ENCODE measurements at regions not wholly inside any gene's neighbourhood (a gene's known extent, or its start where the extent isn't known, plus 50 kb on each side); places are given as distances from the start of the nearest gene placed in this dataset.

DNA sequence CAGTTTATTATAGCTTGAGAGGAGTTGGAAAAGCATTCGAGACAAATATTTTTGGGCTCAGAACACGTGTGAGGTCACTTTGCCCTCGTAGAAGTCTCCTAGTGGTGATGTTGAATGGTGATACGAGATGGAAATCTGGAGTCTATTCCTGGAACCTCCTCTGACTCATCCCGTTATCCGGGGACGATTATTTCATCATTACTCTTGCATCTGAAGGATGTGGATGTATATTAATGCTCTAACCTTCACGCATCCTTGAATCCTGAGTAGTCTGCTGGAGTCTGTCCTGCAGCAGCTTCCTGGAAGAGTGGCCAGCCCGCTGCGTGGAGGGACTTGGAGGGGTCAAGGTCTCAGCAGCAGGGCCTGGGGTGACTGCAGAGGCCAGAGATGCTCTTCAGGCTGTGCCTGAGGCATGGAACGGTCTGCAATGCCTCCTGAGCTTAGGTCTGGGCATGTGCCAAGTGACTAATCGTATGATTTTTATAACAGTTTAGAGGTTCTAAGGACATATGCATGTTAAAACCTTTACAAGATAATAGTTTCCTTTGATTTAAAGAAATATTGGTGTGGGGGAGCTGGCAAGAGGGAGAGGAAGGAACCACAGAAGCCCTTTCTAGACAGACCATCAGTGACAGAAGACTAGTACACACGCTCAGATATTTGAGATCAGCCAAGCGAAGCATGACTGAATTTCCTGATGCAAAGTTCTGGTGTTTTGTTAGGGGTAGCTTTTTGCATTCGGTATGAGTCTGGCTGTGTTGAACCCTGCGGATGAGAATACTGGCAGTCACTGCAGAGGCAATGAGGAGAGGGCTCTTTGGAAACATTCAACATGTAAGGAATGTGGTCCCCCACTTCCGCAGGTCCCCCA is 400.2 kb downstream of the QKI start:
- TF ChIP-seq, protein P1, sequence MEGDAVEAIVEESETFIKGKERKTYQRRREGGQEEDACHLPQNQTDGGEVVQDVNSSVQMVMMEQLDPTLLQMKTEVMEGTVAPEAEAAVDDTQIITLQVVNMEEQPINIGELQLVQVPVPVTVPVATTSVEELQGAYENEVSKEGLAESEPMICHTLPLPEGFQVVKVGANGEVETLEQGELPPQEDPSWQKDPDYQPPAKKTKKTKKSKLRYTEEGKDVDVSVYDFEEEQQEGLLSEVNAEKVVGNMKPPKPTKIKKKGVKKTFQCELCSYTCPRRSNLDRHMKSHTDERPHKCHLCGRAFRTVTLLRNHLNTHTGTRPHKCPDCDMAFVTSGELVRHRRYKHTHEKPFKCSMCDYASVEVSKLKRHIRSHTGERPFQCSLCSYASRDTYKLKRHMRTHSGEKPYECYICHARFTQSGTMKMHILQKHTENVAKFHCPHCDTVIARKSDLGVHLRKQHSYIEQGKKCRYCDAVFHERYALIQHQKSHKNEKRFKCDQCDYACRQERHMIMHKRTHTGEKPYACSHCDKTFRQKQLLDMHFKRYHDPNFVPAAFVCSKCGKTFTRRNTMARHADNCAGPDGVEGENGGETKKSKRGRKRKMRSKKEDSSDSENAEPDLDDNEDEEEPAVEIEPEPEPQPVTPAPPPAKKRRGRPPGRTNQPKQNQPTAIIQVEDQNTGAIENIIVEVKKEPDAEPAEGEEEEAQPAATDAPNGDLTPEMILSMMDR (IDR thresholded peaks at IDR 0.05) = peak; percentile 40
- DNase-seq (ENCODE audit: low spot score) = no peak
- H3K4me3 Mint-ChIP-seq (ENCODE audit: unreplicated experiment) = no peak overlapping the region
- H3K27ac Mint-ChIP-seq (ENCODE audit: unreplicated experiment) = peak overlapping the region; percentile 73
- no peaks in the 10 kb centered on the region for H3K27me3 Mint-ChIP-seq (ENCODE audit: low read depth)
- peaks cover 13% of the 10 kb centered on the region for H3K4me1 Mint-ChIP-seq (ENCODE audit: low read depth)
- no peaks in the 10 kb centered on the region for H3K36me3 Mint-ChIP-seq (ENCODE audit: low read depth)
- peaks cover 4% of the 10 kb centered on the region for H3K9me3 Mint-ChIP-seq (ENCODE audit: low read depth)

DNA sequence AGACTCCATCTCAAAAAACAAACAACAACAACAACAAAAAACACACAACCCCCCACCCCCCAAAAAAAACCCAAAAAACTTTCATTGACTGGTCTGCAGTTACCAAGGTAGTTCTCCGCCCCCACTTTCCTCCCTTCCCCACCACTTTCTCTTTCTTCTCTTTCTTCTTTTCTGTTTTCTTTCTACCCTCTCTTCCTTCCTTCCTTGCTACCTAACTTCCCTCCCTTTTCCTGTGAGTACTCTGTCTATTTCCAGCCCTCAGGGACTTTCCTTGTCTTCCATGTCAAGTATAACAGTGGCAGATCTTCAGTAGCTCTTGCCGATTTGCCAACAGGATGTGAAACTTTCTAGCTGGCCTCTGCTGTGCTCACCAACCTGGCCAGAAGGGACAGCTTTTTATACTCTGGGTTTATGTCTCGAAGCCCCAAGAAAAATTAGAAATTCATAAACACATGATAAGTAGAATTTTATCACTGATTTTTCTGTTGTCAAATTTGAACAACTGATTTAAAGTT is 399.5 kb downstream of the QKI start:
- Mint-ChIP-seq H3K9me3 (ENCODE audit: low read depth) (peaks cover 4% of the 10 kb centered on the region), H3K27me3 (ENCODE audit: low read depth) (no peaks in the 10 kb centered on the region), H3K27ac (ENCODE audit: unreplicated experiment) (peak overlapping the region; percentile 27), H3K4me3 (ENCODE audit: unreplicated experiment) (no peak overlapping the region), H3K4me1 (ENCODE audit: low read depth) (peaks cover 13% of the 10 kb centered on the region), H3K36me3 (ENCODE audit: low read depth) (no peaks in the 10 kb centered on the region)
- no peak for DNase-seq (ENCODE audit: low spot score)
- TF ChIP-seq, protein P1 (IDR thresholded peaks at IDR 0.05) = no peak

DNA sequence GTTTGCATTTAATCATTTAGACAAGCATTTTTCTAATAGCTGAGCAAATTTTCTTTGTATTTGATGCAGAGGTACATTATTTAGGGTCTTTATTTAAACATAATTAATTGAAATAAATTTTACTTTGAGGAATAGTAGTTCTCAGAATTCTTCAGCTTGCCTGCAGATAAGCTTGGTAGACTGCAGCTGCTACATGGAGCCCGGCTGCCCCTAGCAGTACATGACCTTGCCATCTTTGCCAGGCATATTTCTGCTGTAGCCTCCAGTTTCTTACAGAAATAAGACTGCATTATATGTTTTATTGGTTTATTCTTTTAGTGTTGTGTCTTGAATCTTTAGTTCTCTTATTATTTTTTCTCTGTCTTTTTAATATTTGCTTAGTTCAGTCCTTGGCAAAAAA is 396.8 kb downstream of the QKI start:
- H3K9me3 Mint-ChIP-seq (ENCODE audit: low read depth) = no peaks in the 10 kb centered on the region

DNA sequence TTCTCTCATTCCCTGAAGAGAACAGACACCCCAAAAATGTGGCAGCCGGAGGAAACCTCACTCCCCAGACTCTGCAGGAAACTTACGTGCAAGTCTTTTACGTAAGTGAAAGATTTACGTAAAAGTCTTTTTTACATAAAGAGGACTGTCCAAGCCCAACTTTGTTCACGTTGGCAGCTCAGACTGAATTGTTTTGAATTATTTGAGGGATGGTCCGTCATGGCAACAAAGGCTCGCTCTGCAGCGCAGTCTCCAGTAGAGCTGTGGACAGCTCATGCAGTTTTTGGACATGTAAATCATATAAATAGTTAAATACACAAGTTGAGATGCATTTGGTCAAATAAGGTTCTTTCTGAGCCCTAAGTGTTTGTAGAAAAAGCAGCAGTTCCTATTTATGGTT is 394.8 kb downstream of the QKI start:
- H3K4me3 Mint-ChIP-seq (ENCODE audit: unreplicated experiment) = no peak overlapping the region
- no peak overlapping the region for H3K27ac Mint-ChIP-seq (ENCODE audit: unreplicated experiment)
- no peak for DNase-seq (ENCODE audit: low spot score)
- H3K27me3 Mint-ChIP-seq (ENCODE audit: low read depth) = no peaks in the 10 kb centered on the region
- no peaks in the 10 kb centered on the region for H3K9me3 Mint-ChIP-seq (ENCODE audit: low read depth)
- H3K36me3 Mint-ChIP-seq (ENCODE audit: low read depth) = no peaks in the 10 kb centered on the region
- TF ChIP-seq, protein P1 (IDR thresholded peaks at IDR 0.05) = no peak
- peaks cover 5% of the 10 kb centered on the region for H3K4me1 Mint-ChIP-seq (ENCODE audit: low read depth)

More for the DNA sequence above, 396.8 kb downstream of the QKI start:
- H3K27me3 Mint-ChIP-seq (ENCODE audit: low read depth) = no peaks in the 10 kb centered on the region
- H3K4me3 Mint-ChIP-seq (ENCODE audit: unreplicated experiment) = no peak overlapping the region
- DNase-seq (ENCODE audit: low spot score) = no peak
- TF ChIP-seq, protein P1 (IDR thresholded peaks at IDR 0.05) = no peak
- H3K4me1 Mint-ChIP-seq (ENCODE audit: low read depth) = peaks cover 13% of the 10 kb centered on the region
- no peaks in the 10 kb centered on the region for H3K36me3 Mint-ChIP-seq (ENCODE audit: low read depth)
- H3K27ac Mint-ChIP-seq (ENCODE audit: unreplicated experiment) = no peak overlapping the region

DNA sequence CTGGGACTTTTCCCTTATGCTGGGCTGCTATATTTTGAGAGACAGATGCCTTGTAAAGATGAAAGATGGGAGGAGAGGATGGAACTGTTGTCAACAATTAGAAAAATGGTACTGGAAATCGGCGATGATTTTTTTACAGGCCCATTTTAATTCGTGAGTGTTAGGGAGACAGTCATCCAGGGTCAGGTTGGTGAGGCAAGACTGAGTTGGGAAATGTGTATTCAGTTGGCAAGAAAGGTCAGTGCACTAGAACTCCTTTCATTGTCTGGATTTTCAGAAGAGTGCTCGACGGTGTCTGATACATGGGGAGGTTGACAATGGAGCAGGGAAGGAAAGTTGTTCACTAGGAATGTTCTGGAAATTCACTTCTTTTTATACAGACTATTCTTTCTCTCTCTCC is 394.4 kb downstream of the QKI start:
- Mint-ChIP-seq H3K4me1 (ENCODE audit: low read depth) (peaks cover under 1% of the 10 kb centered on the region), H3K4me3 (ENCODE audit: unreplicated experiment) (no peak overlapping the region), H3K27me3 (ENCODE audit: low read depth) (no peaks in the 10 kb centered on the region), H3K9me3 (ENCODE audit: low read depth) (no peaks in the 10 kb centered on the region), H3K27ac (ENCODE audit: unreplicated experiment) (no peak overlapping the region), H3K36me3 (ENCODE audit: low read depth) (no peaks in the 10 kb centered on the region)
- TF ChIP-seq, protein P1 (IDR thresholded peaks at IDR 0.05) = no peak
- no peak for DNase-seq (ENCODE audit: low spot score)
